PC-3 (cell line): ENCODE measurements at regions not wholly inside any gene's neighbourhood (a gene's known extent, or its start where the extent isn't known, plus 50 kb on each side); places are given as distances from the start of the nearest gene placed in this dataset.

Source experiments
- EZH2 ChIP-seq: fragments of 300-600 bp; sonication (generic); IDR thresholded peaks from one replicate; pipeline ENCODE4 v1.6.1; 2017; ENCODE audit warnings: antibody characterized with exemption, mild to moderate bottlenecking, low read length; ENCODE audit not compliant: unreplicated experiment
- EZH2phosphoT487 ChIP-seq: fragments of 300-600 bp; sonication (generic); IDR thresholded peaks from 2 replicates; pipeline ENCODE4 v1.6.1; 2018; ENCODE audit warnings: mild to moderate bottlenecking, antibody characterized with exemption, low read length, borderline replicate concordance
- TF ChIP-seq, protein P1 (sequence below): fragments of 300-600 bp; sonication (generic); conservative IDR thresholded peaks from 2 replicates; pipeline ENCODE4 v1.5.1; 2017; ENCODE audit warnings: antibody characterized with exemption, low read depth, mild to moderate bottlenecking, low read length

DNA sequence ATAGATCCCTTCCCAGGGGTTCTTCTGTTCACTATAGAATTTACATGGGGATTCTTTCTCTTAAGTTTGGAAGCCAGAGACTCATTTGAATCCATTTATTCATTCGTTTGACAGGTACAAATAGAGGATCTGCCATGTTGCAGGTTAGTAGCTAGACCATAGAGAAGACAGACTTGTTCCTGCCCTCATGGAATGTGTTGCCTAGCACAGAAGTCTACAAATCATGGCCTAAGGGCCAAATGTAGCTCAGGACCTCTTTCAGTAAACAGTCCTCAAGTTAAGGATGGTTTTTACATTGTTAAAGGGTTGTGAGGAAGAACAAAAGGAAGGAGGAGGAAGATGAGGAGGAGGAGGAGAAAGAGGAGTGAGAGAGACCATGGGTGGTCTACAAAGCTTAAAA lies 114.7 kb upstream of the SLC44A1 start:
- TF ChIP-seq, protein P1, sequence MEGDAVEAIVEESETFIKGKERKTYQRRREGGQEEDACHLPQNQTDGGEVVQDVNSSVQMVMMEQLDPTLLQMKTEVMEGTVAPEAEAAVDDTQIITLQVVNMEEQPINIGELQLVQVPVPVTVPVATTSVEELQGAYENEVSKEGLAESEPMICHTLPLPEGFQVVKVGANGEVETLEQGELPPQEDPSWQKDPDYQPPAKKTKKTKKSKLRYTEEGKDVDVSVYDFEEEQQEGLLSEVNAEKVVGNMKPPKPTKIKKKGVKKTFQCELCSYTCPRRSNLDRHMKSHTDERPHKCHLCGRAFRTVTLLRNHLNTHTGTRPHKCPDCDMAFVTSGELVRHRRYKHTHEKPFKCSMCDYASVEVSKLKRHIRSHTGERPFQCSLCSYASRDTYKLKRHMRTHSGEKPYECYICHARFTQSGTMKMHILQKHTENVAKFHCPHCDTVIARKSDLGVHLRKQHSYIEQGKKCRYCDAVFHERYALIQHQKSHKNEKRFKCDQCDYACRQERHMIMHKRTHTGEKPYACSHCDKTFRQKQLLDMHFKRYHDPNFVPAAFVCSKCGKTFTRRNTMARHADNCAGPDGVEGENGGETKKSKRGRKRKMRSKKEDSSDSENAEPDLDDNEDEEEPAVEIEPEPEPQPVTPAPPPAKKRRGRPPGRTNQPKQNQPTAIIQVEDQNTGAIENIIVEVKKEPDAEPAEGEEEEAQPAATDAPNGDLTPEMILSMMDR: no peak
- TF ChIP-seq EZH2 (no peak), EZH2phosphoT487 (no peak)
